Neuronal stem cell (in vitro differentiated cells): ENCODE measurements at regions not wholly inside any gene's neighbourhood (a gene's known extent, or its start where the extent isn't known, plus 50 kb on each side); places are given as distances from the start of the nearest gene placed in this dataset.

Experiments used
- DNase-seq: peaks from one replicate; pipeline ENCODE4 v3.0.0-alpha.2; 2013; ENCODE audit warnings: low spot score
- H2AFZ ChIP-seq: one replicate; pipeline ENCODE4 v1.6.1; 2013; ENCODE audit warnings: mild to moderate bottlenecking, low read length, inconsistent platforms
- H2AK5ac ChIP-seq: 2 replicates; pipeline ENCODE4 v1.6.1; 2013; ENCODE audit warnings: low read depth, mild to moderate bottlenecking, inconsistent platforms, low read length, moderate library complexity, mixed read lengths
- H2BK120ac ChIP-seq: 2 replicates; pipeline ENCODE4 v1.6.1; 2013; ENCODE audit warnings: low read depth, mild to moderate bottlenecking, inconsistent platforms, low read length, moderate library complexity, mixed read lengths
- H2BK12ac ChIP-seq: one replicate; pipeline ENCODE4 v1.6.1; 2013; ENCODE audit warnings: low read length, inconsistent platforms
- H2BK15ac ChIP-seq: 2 replicates; pipeline ENCODE4 v1.6.1; 2013; ENCODE audit warnings: mild to moderate bottlenecking, low read length, inconsistent platforms, mixed read lengths
- H2BK5ac ChIP-seq: one replicate; pipeline ENCODE4 v1.6.1; 2013; ENCODE audit warnings: inconsistent platforms, mild to moderate bottlenecking, low read length, moderate library complexity
- H3K14ac ChIP-seq: one replicate; pipeline ENCODE4 v1.6.1; 2013; ENCODE audit warnings: low read length, inconsistent platforms
- H3K18ac ChIP-seq: 2 replicates; pipeline ENCODE4 v1.6.1; 2013; ENCODE audit warnings: low read length, inconsistent platforms
- H3K23ac ChIP-seq: 2 replicates; pipeline ENCODE4 v1.6.1; 2013; ENCODE audit warnings: low read depth, mild to moderate bottlenecking, mixed read lengths, low read length, inconsistent platforms; ENCODE audit not compliant: poor library complexity
- H3K27ac ChIP-seq: replicated peaks from 3 replicates; pipeline ENCODE4 v1.5.1; 2013; ENCODE audit warnings: low read length, inconsistent platforms
- H3K27me3 ChIP-seq, 3 experiments: 2 replicates each; pipeline ENCODE4 v1.6.1; 2013; ENCODE audit warnings: low read length in 3 of 3, mild to moderate bottlenecking in 2 of 3, inconsistent platforms in 1 of 3, low read depth in 1 of 3, mixed read lengths in 1 of 3, moderate library complexity in 1 of 3; ENCODE audit not compliant: control insufficient read depth in 3 of 3, insufficient read depth in 3 of 3
- H3K36me3 ChIP-seq, 2 donors: replicated peaks in 1 of 2; 2 replicates each; pipeline ENCODE4 v1.6.1; 2013; ENCODE audit warnings: low read length in 2 of 2; ENCODE audit not compliant: control insufficient read depth in 2 of 2, insufficient read depth in 2 of 2
- H3K4ac ChIP-seq: 2 replicates; pipeline ENCODE4 v1.6.1; 2013; ENCODE audit warnings: inconsistent platforms, mild to moderate bottlenecking, low read length, moderate library complexity
- H3K4me1 ChIP-seq, 2 donors: 1 replicate in 1 of 2; 2 replicates in 1 of 2; pipeline ENCODE4 v1.6.1; 2013; ENCODE audit warnings: low read length in 2 of 2, low read depth in 1 of 2; ENCODE audit not compliant: control insufficient read depth in 2 of 2, insufficient read depth in 1 of 2
- H3K4me2 ChIP-seq: one replicate; pipeline ENCODE4 v1.6.1; 2013; ENCODE audit warnings: mild to moderate bottlenecking, low read length, inconsistent platforms; ENCODE audit not compliant: insufficient read depth, poor library complexity, severe bottlenecking
- H3K4me3 ChIP-seq, 2 donors: 2 replicates each; pipeline ENCODE4 v1.5.1; 2013; ENCODE audit warnings: low read length in 2 of 2, mild to moderate bottlenecking in 2 of 2, inconsistent platforms in 1 of 2, moderate library complexity in 1 of 2
- H3K79me1 ChIP-seq: one replicate; pipeline ENCODE4 v1.6.1; 2013; ENCODE audit warnings: low read depth, mild to moderate bottlenecking, inconsistent platforms, low read length, moderate library complexity
- H3K9ac ChIP-seq: one replicate; pipeline ENCODE4 v1.6.1; 2013; ENCODE audit warnings: mild to moderate bottlenecking, low read depth, low read length, inconsistent platforms; ENCODE audit not compliant: poor library complexity
- H3K9me3 ChIP-seq, 2 donors: replicated peaks in 1 of 2; 2 replicates each; pipeline versions ENCODE3 to v1.6.1; 2013; ENCODE audit warnings: low read length in 2 of 2, mild to moderate bottlenecking in 2 of 2, inconsistent platforms in 1 of 2, low read depth in 1 of 2, mixed read lengths in 1 of 2, moderate library complexity in 1 of 2; ENCODE audit not compliant: control insufficient read depth in 2 of 2, insufficient read depth in 1 of 2
- H4K8ac ChIP-seq: one replicate; pipeline ENCODE4 v1.6.1; 2013; ENCODE audit warnings: low read depth, mild to moderate bottlenecking, inconsistent platforms, low read length, moderate library complexity
- H4K91ac ChIP-seq: one replicate; pipeline ENCODE4 v1.6.1; 2013; ENCODE audit warnings: low read length, low read depth, mild to moderate bottlenecking, inconsistent platforms; ENCODE audit not compliant: poor library complexity
- WGBS, 2 donors: extraction: QIAGEN DNeasy Blood & Tissue Kit; methylation state at CpG; one replicate each; pipeline ENCODE4 v1.1.7; 2013; ENCODE audit warnings: missing lambda C conversion rate in 2 of 2, mixed read lengths in 1 of 2; ENCODE audit not compliant: insufficient read length in 2 of 2, insufficient replicate concordance in 1 of 2; ENCODE audit errors: extremely low coverage in 2 of 2; 5-methylcytosine and 5-hydroxymethylcytosine counted together

DNA sequence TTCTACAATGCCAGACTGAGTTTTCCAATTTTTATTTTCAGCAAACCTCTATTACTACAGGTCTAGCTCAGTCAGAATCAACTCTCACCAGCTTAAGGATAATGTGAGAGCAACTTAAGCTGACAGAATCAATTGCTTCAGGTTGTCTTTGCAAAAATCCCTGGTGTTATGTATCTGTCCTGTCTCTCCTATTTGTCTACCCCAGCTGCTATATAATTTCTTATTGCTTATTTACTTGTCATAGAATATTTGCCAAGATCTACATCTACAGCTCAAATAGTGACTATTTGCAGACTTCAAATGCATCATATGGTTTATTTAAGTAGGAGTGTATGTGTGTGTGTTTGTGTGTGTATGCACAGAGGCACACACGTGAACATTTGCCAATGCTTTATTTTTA, 54.1 kb downstream of the FOXG1 start:
- Histone ChIP-seq H2AFZ (no peak overlapping the region), H2BK5ac (no peak overlapping the region)

DNA sequence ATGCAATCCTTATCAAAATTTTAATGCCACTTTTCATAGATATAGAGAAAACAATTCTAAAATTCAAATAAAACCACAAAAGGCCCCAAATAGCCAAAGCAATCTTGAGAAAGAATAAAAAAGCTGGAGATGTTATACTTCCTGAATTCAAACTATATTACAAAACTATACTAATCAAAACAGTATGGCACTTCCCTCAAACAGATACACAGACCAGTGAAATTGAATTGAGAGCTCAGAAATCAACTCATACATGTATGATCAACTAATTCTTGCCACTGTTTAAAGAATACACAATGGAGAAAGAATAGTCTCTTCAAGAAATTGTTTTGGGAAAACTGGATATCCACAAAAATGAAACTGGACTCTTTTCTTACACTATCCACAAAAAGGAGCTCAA, 55.4 kb downstream of the FOXG1 start:
- no peak for DNase-seq
- Histone ChIP-seq H3K9ac (no peak overlapping the region), H3K79me1 (no peaks in the 10 kb centered on the region), H3K4me3 (no peak overlapping the region), H2AFZ (no peak overlapping the region), H2AK5ac (no peak overlapping the region), H3K36me3 (no peaks in the 10 kb centered on the region), H3K4me2 (no peak overlapping the region), H3K27me3 (no peaks in the 10 kb centered on the region), H4K91ac (no peak overlapping the region), H3K9me3 (no peaks in the 10 kb centered on the region), H2BK120ac (no peak overlapping the region), H3K23ac (no peak overlapping the region), H3K18ac (no peak overlapping the region), H3K4me1 (no peaks in the 10 kb centered on the region), H2BK12ac (no peak overlapping the region), H3K27ac (no peak overlapping the region), H3K14ac (no peak overlapping the region), H4K8ac (no peak overlapping the region), H2BK5ac (no peak overlapping the region), H2BK15ac (no peak overlapping the region), H3K4ac (no peak overlapping the region)

More for the DNA sequence above, 54.1 kb downstream of the FOXG1 start:
- Histone ChIP-seq H4K91ac (no peak overlapping the region), H2BK15ac (no peak overlapping the region), H3K4ac (no peak overlapping the region), H4K8ac (no peak overlapping the region), H3K9ac (no peak overlapping the region), H3K18ac (no peak overlapping the region), H3K79me1 (no peaks in the 10 kb centered on the region), H3K9me3 (no peaks in the 10 kb centered on the region), H3K4me2 (no peak overlapping the region), H3K14ac (no peak overlapping the region), H3K36me3 (no peaks in the 10 kb centered on the region), H2BK120ac (no peak overlapping the region), H2BK12ac (no peak overlapping the region), H3K23ac (no peak overlapping the region), H3K27ac (no peak overlapping the region), H2AK5ac (no peak overlapping the region), H3K27me3 (no peaks in the 10 kb centered on the region), H3K4me3 (no peak overlapping the region), H3K4me1 (no peaks in the 10 kb centered on the region)
- no peak for DNase-seq
- WGBS, 2 donors: no CpG with 5 or more reads among the region's 1 CpG

DNA sequence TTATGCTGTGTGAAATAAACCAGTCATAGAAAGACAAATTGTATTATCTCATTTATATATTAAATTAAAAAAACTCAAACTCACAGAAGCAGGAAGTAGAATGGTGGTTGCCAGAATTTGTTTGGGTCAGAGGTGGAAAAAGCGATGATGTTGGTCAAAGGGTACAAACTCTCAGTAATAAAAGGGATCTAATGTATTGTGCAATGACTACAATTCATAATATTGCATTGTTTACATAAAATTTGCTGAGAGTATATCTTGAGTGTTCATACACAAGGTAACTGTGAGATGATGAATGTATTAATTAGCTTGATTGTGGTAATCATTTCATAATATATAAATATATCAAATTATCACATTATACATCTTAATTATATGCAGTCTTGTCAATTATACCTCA, 56.7 kb downstream of the FOXG1 start:
- no peak overlapping the region for H3K27ac ChIP-seq
- H3K27me3 ChIP-seq: no peaks in the 10 kb centered on the region
- no peak for DNase-seq

GRCh38 chr14:28830115-28830534, 63.5 kb downstream of the FOXG1 start:
- Histone ChIP-seq H3K36me3 (no peaks in the 10 kb centered on the region), H2BK15ac (no peak overlapping the region), H3K4me2 (no peak overlapping the region), H3K9me3 (no peaks in the 10 kb centered on the region), H2BK120ac (no peak overlapping the region), H2BK12ac (no peak overlapping the region), H4K91ac (no peak overlapping the region), H3K79me1 (no peaks in the 10 kb centered on the region), H2AK5ac (no peak overlapping the region), H3K23ac (no peak overlapping the region), H2AFZ (no peak overlapping the region), H4K8ac (peak overlapping the region; percentile 3), H2BK5ac (no peak overlapping the region), H3K27me3 (no peaks in the 10 kb centered on the region), H3K18ac (peak overlapping the region; percentile 48), H3K14ac (no peak overlapping the region), H3K4ac (no peak overlapping the region), H3K9ac (no peak overlapping the region), H3K4me1 (no peaks in the 10 kb centered on the region), H3K4me3 (no peak overlapping the region), H3K27ac (no peak overlapping the region)
- DNase-seq: no peak
- no CpG with 5 or more reads among the region's 22 CpGs for WGBS, 2 donors

More for the DNA sequence above, 56.7 kb downstream of the FOXG1 start:
- no CpG with 5 or more reads among the region's 1 CpG for WGBS, 2 donors
- no peak overlapping the region for H4K8ac ChIP-seq
- no peak overlapping the region for H3K4me3 ChIP-seq
- no peak overlapping the region for H2AK5ac ChIP-seq
- no peak overlapping the region for H3K23ac ChIP-seq
- no peak overlapping the region for H2BK12ac ChIP-seq
- H2BK15ac ChIP-seq: no peak overlapping the region
- no peaks in the 10 kb centered on the region for H3K4me1 ChIP-seq
- no peaks in the 10 kb centered on the region for H3K9me3 ChIP-seq
- H3K36me3 ChIP-seq: no peaks in the 10 kb centered on the region
- H3K4ac ChIP-seq: no peak overlapping the region
- no peak overlapping the region for H3K4me2 ChIP-seq
- no peak overlapping the region for H2BK5ac ChIP-seq
- no peak overlapping the region for H2BK120ac ChIP-seq
- H2AFZ ChIP-seq: no peak overlapping the region
- H4K91ac ChIP-seq: no peak overlapping the region
- H3K18ac ChIP-seq: no peak overlapping the region
- no peak overlapping the region for H3K9ac ChIP-seq
- H3K14ac ChIP-seq: no peak overlapping the region
- H3K79me1 ChIP-seq: no peaks in the 10 kb centered on the region
